ENCODE measurements at regions not wholly inside any gene's neighbourhood (a gene's known extent, or its start where the extent isn't known, plus 50 kb on each side); places are given as distances from the start of the nearest gene placed in this dataset.
"Not testable (repeated sequence)": the region's sequence is repeated elsewhere in the genome, so short reads cannot be mapped to it uniquely, and the experiment has no call there.

DNA sequence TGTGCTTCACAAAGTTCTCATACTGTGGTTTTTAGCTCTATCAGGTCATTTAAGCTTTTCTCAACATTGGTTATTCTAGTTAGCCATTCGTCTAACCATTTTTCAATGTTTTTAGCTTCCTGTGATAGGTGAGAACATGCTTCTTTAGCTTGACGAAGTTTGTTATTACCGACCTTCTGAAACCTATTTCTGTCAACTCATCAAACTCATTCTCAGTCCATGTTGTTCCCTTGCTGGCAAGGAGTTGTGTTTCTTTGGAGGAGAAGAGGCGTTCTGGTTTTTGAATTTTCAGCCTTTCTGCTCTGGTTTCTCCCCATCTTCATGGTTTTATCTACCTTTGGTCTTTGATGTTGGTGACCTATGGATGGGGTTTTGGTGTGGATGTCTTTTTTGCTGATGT lies 120.9 kb downstream of the NFKBIZ start:
- no peak for DNase-seq (ENCODE audit: low read depth)
- TF ChIP-seq, protein P1, sequence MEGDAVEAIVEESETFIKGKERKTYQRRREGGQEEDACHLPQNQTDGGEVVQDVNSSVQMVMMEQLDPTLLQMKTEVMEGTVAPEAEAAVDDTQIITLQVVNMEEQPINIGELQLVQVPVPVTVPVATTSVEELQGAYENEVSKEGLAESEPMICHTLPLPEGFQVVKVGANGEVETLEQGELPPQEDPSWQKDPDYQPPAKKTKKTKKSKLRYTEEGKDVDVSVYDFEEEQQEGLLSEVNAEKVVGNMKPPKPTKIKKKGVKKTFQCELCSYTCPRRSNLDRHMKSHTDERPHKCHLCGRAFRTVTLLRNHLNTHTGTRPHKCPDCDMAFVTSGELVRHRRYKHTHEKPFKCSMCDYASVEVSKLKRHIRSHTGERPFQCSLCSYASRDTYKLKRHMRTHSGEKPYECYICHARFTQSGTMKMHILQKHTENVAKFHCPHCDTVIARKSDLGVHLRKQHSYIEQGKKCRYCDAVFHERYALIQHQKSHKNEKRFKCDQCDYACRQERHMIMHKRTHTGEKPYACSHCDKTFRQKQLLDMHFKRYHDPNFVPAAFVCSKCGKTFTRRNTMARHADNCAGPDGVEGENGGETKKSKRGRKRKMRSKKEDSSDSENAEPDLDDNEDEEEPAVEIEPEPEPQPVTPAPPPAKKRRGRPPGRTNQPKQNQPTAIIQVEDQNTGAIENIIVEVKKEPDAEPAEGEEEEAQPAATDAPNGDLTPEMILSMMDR (conservative IDR thresholded peaks at IDR 0.05; ENCODE audit: low read depth, low read length): no peak
- no peak overlapping the region for H3K4me3 ChIP-seq (ENCODE audit: low read depth, low read length)

DNA sequence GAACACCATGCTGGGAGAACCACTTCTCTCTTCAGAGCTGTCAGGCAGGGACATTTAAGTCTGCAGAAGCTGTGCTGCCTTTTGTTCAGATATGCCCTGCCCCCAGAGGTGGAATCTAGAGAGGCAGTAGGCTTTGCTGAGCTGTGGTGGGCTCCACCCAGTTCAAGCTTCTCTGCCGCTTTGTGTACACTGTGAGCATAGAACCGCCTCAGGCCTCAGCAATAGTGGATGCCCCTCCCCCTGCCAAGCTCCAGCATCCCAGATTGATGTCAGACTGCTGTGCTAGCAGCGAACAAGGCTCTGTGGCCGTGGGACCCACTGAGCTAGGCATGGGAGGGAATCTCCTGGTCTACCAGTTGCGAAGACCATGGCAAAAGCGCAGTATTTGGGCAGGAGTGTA lies 121.6 kb downstream of the NFKBIZ start:
- no peak for DNase-seq (ENCODE audit: low read depth)
- TF ChIP-seq, protein P1 (conservative IDR thresholded peaks at IDR 0.05; ENCODE audit: low read depth, low read length): no peak
- no peak overlapping the region for H3K4me3 ChIP-seq (ENCODE audit: low read depth, low read length)

DNA sequence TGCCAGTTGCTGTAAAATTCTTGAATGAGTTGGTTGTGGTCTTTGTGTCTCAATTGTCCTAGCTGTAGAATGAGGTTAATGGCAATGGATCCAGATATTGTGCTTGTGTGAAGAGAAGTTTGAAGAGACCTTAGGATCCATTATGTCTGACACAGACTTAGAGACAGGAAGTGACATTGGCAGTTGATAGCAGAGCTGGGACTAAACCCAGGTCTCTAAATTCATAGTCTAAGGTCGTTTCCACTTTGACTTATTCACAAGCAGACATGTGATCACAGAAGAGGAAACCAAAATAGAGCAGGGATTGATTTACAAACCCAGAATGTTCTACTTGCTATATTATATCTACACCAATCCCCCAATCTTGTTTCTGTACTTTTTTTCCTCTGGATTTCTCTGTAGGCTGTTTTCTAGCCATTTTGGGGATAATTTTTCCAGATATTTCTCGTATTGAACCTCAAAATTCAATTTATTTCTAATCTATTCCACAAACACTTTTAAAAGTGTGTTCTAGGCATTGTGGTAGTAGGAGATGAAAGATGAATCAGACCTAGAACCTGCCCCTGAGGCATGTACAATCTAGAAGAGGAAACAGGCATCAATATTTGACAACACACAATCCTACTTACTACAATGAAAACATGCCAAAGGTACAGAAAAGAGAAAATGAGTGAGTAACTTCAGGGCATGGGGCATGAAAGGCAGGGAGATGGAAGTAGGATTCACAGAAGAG lies 123.3 kb downstream of the NFKBIZ start:
- no peak for DNase-seq (ENCODE audit: low read depth)
- TF ChIP-seq, protein P1 (conservative IDR thresholded peaks at IDR 0.05; ENCODE audit: low read depth, low read length): no peak
- H3K4me3 ChIP-seq (ENCODE audit: low read depth, low read length): no peak overlapping the region

DNA sequence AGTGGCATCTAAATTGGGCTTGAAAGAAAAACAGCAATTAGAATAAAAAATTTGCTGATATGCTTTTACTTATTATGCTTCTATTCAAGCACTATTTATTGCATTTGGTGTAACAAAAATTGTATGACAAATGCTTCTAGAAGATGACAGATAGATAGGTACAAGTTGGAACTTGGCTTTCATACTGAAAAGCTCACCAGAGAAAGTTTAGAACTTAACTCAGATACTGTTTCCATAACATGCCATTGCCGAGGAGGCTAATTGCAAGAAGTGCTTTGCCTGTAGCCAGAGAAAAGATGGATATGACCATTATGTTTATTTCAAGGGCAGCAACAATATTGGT lies 123.8 kb downstream of the NFKBIZ start:
- H3K4me3 ChIP-seq (ENCODE audit: low read depth, low read length): no peak overlapping the region
- DNase-seq (ENCODE audit: low read depth): no peak
- TF ChIP-seq, protein P1 (conservative IDR thresholded peaks at IDR 0.05; ENCODE audit: low read depth, low read length): no peak

DNA sequence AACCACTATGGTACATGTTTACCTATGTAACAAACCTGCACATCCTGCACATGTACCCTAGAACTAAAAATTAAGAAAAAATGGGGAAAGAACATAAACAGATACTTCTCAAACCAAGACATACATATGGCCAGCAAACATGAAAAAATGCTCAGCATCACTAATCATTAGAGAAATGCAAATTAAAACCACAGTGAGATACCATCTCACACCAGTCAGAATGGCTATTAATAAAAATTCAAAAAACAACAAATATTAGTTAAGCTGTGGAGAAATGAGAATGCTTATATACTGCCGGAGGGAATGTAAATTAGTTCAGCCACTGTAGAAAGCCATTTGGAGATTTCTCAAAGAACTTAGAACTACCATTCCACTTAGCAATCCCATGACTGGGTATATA lies 126.1 kb downstream of the NFKBIZ start:
- H3K4me3 ChIP-seq (ENCODE audit: low read depth, low read length); DNase-seq (ENCODE audit: low read depth): not testable (repeated sequence)

DNA sequence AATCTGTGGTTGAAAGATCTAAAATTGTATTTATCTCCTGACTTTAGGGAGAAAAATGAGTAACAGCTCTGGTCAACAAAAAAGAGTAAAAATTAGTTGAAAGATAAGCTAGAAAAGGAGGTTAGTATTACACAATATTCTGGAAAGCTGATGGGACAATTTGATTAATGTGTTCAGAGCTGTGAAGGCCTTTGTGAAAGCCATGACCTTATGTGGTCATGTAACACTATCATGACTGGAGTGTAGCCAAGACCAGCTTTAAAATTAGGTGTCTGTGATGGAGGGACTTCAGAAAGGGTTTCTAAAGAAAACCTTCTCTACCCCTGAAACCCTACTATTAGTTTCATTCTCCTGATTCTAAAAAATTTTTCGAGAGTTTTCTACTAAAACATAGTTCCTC lies 127.2 kb downstream of the NFKBIZ start:
- no peak overlapping the region for H3K4me3 ChIP-seq (ENCODE audit: low read depth, low read length)
- no peak for DNase-seq (ENCODE audit: low read depth)
- TF ChIP-seq, protein P1 (conservative IDR thresholded peaks at IDR 0.05; ENCODE audit: low read depth, low read length): no peak

DNA sequence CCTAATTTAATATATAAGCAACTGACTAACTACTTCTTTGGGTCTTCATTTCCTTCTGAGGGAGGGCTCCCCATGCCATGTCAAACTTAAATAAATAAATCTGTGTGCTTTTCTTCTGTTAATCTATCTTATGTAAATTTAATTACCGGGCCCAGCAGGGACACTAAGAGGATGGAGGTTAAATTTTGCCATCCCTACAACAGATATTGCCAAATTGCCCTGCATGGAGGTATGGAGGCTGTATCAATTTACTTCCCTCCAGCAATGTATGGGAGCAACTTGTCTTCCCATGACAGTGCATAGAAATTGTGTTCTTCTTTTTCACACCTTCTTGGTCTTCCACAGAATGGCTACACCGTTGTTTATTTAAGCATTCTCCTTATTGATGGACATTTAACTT lies 129.0 kb downstream of the NFKBIZ start:
- TF ChIP-seq, protein P1 (conservative IDR thresholded peaks at IDR 0.05; ENCODE audit: low read depth, low read length): no peak
- DNase-seq (ENCODE audit: low read depth): no peak
- H3K4me3 ChIP-seq (ENCODE audit: low read depth, low read length): no peak overlapping the region
